Liver (tissue), 3 donors: ENCODE measurements at regions not wholly inside any gene's neighbourhood (a gene's known extent, or its start where the extent isn't known, plus 50 kb on each side); places are given as distances from the start of the nearest gene placed in this dataset.
"Not testable (repeated sequence)": the region's sequence is repeated elsewhere in the genome, so short reads cannot be mapped to it uniquely, and the experiment has no call there.

Experiments used
- ATF3 ChIP-seq: IDR thresholded peaks from 2 replicates; pipeline ENCODE4 v1.6.1; 2016; ENCODE audit warnings: antibody characterized with exemption
- CTCF ChIP-seq: fragments of 150-350 bp; IDR thresholded peaks from 2 replicates; pipeline ENCODE4 v1.5.1; 2017; ENCODE audit warnings: improper control_type of control experiment, low read depth, low read length; ENCODE audit not compliant: missing input control
- donor health status: healthy.
- donor health status: healthy.

GRCh38 chr15:77872521-77873425, 204.7 kb downstream of the TBC1D2B start:
- not testable (repeated sequence) for TF ChIP-seq ATF3, CTCF
